H9 (cell line): ENCODE measurements at regions not wholly inside any gene's neighbourhood (a gene's known extent, or its start where the extent isn't known, plus 50 kb on each side); places are given as distances from the start of the nearest gene placed in this dataset.

Experiments used
- DNase-seq: peaks from one replicate; pipeline ENCODE4 v3.0.0-alpha.2; 2017
- H2AFZ ChIP-seq: one replicate; pipeline ENCODE4 v1.6.1; 2013; ENCODE audit warnings: mild to moderate bottlenecking, low read length, control low read depth, moderate library complexity
- H2AK5ac ChIP-seq: 2 replicates; pipeline ENCODE4 v1.6.1; 2013; ENCODE audit warnings: low read length, control low read depth, mixed read lengths; ENCODE audit not compliant: insufficient read length
- H2BK120ac ChIP-seq: one replicate; pipeline ENCODE4 v1.6.1; 2013; ENCODE audit warnings: low read depth, mild to moderate bottlenecking, low read length, control low read depth, inconsistent platforms; ENCODE audit not compliant: poor library complexity, severe bottlenecking
- H2BK12ac ChIP-seq: 2 replicates; pipeline ENCODE4 v1.6.1; 2013; ENCODE audit warnings: low read length, control low read depth, mixed read lengths, low read depth; ENCODE audit not compliant: insufficient read length
- H2BK15ac ChIP-seq: 2 replicates; pipeline ENCODE4 v1.6.1; 2013; ENCODE audit warnings: low read depth, low read length, control low read depth
- H2BK20ac ChIP-seq: one replicate; pipeline ENCODE4 v1.6.1; 2013; ENCODE audit warnings: low read depth, mild to moderate bottlenecking, low read length, control low read depth, inconsistent platforms; ENCODE audit not compliant: poor library complexity, severe bottlenecking
- H2BK5ac ChIP-seq: 2 replicates; pipeline ENCODE4 v1.6.1; 2013; ENCODE audit warnings: low read length, control low read depth, mixed read lengths; ENCODE audit not compliant: insufficient read length
- H3K14ac ChIP-seq: 2 replicates; pipeline ENCODE4 v1.6.1; 2013; ENCODE audit warnings: low read length, control low read depth; ENCODE audit not compliant: insufficient read depth
- H3K18ac ChIP-seq: 2 replicates; pipeline ENCODE4 v1.6.1; 2013; ENCODE audit warnings: low read depth, mild to moderate bottlenecking, mixed read lengths, low read length, control low read depth; ENCODE audit not compliant: insufficient read length
- H3K23ac ChIP-seq: 2 replicates; pipeline ENCODE4 v1.6.1; 2013; ENCODE audit warnings: low read length, control low read depth, mixed read lengths, low read depth; ENCODE audit not compliant: insufficient read length
- H3K23me2 ChIP-seq: 2 replicates; pipeline ENCODE4 v1.6.1; 2013; ENCODE audit warnings: low read depth, mild to moderate bottlenecking, mixed read lengths, low read length, control low read depth; ENCODE audit not compliant: insufficient read length, poor library complexity, severe bottlenecking
- H3K27ac ChIP-seq: 2 replicates; pipeline ENCODE4 v1.5.1; 2013; ENCODE audit warnings: low read length, control low read depth, mixed read lengths, low read depth; ENCODE audit not compliant: insufficient read length
- H3K27me3 ChIP-seq: 2 replicates; pipeline ENCODE4 v1.6.1; 2013; ENCODE audit warnings: low read length, control low read depth, inconsistent platforms; ENCODE audit not compliant: insufficient read depth
- H3K4ac ChIP-seq: 2 replicates; pipeline ENCODE4 v1.6.1; 2013; ENCODE audit warnings: low read depth, mild to moderate bottlenecking, control low read depth, inconsistent platforms, low read length, moderate library complexity
- H3K4me1 ChIP-seq: 2 replicates; pipeline ENCODE4 v1.6.1; 2013; ENCODE audit warnings: low read length, control low read depth, inconsistent platforms; ENCODE audit not compliant: insufficient read depth
- H3K4me2 ChIP-seq: 2 replicates; pipeline ENCODE4 v1.6.1; 2013; ENCODE audit warnings: low read length, control low read depth, mixed read lengths; ENCODE audit not compliant: insufficient read length, insufficient read depth
- H3K56ac ChIP-seq: 2 replicates; pipeline ENCODE4 v1.6.1; 2013; ENCODE audit warnings: low read depth, mild to moderate bottlenecking, mixed read lengths, low read length, control low read depth; ENCODE audit not compliant: insufficient read length
- H3K79me1 ChIP-seq: 2 replicates; pipeline ENCODE4 v1.6.1; 2013; ENCODE audit warnings: low read depth, mild to moderate bottlenecking, moderate library complexity, low read length, control low read depth, inconsistent platforms; ENCODE audit not compliant: insufficient read depth, poor library complexity, severe bottlenecking
- H3K79me2 ChIP-seq: 2 replicates; pipeline ENCODE4 v1.6.1; 2013; ENCODE audit warnings: low read length, control low read depth, inconsistent platforms; ENCODE audit not compliant: insufficient read depth
- H3K9ac ChIP-seq: 2 replicates; pipeline ENCODE4 v1.6.1; 2013; ENCODE audit warnings: low read length, control low read depth, mixed read lengths; ENCODE audit not compliant: insufficient read length; ENCODE audit errors: extremely low read depth
- H3K9me3 ChIP-seq: one replicate; pipeline ENCODE4 v1.6.1; 2013; ENCODE audit warnings: low read depth, low read length, inconsistent platforms; ENCODE audit not compliant: control insufficient read depth
- H3T11ph ChIP-seq: one replicate; pipeline ENCODE4 v1.6.1; 2013; ENCODE audit warnings: mild to moderate bottlenecking, low read length, control low read depth, inconsistent platforms
- H4K20me1 ChIP-seq: one replicate; pipeline ENCODE4 v1.6.1; 2013; ENCODE audit not compliant: control insufficient read depth, insufficient read length, insufficient read depth
- H4K5ac ChIP-seq: 2 replicates; pipeline ENCODE4 v1.6.1; 2013; ENCODE audit warnings: low read depth, mild to moderate bottlenecking, mixed read lengths, low read length, control low read depth; ENCODE audit not compliant: insufficient read length
- H4K8ac ChIP-seq: replicated peaks from 2 replicates; pipeline ENCODE4 v1.6.1; 2013; ENCODE audit warnings: low read length, control low read depth, mixed read lengths, low read depth; ENCODE audit not compliant: insufficient read length
- H4K91ac ChIP-seq: 2 replicates; pipeline ENCODE4 v1.6.1; 2013; ENCODE audit warnings: low read depth, mild to moderate bottlenecking, moderate library complexity, mixed read lengths, low read length, control low read depth; ENCODE audit not compliant: insufficient read length
- H3K27ac Mint-ChIP-seq, 3 experiments: 2 replicates in 2 of 3; 3 replicates in 1 of 3; pipeline ENCODE4 v1.8.0; 2020 to 2021; ENCODE audit warnings: mixed read lengths in 3 of 3, mild to moderate bottlenecking in 1 of 3, moderate library complexity in 1 of 3
- H3K27me3 Mint-ChIP-seq: 2 replicates; pipeline ENCODE4 v1.8.0; 2021; ENCODE audit warnings: low read depth, mild to moderate bottlenecking, moderate library complexity, mixed read lengths
- H3K36me3 Mint-ChIP-seq, 3 experiments: 2 replicates in 2 of 3; 3 replicates in 1 of 3; pipeline ENCODE4 v1.8.0; 2020 to 2021; ENCODE audit warnings: low read depth in 3 of 3, mixed read lengths in 3 of 3; ENCODE audit not compliant: insufficient read depth in 1 of 3
- H3K4me1 Mint-ChIP-seq, 2 experiments: 2 replicates each; pipeline ENCODE4 v1.8.0; 2020; ENCODE audit warnings: mixed read lengths in 2 of 2
- H3K4me3 Mint-ChIP-seq, 2 experiments: 2 replicates in 1 of 2; 3 replicates in 1 of 2; pipeline ENCODE4 v1.8.0; 2020 to 2021; ENCODE audit warnings: mild to moderate bottlenecking in 2 of 2, mixed read lengths in 2 of 2, moderate library complexity in 1 of 2
- H3K9me3 Mint-ChIP-seq, 2 experiments: 2 replicates in 1 of 2; 3 replicates in 1 of 2; pipeline ENCODE4 v1.8.0; 2020; ENCODE audit warnings: mild to moderate bottlenecking in 2 of 2, mixed read lengths in 2 of 2, moderate library complexity in 1 of 2
- CTCF ChIP-seq: fragments of 200-600 bp; sonication (generic); conservative IDR thresholded peaks from 3 replicates; pipeline ENCODE4 v1.8.0; 2021; ENCODE audit warnings: antibody characterized with exemption, mild to moderate bottlenecking
- WGBS: extraction: QIAGEN DNeasy Blood & Tissue Kit; methylation state at CpG from one replicate; pipeline ENCODE4 v1.1.7; 2013; ENCODE audit warnings: missing lambda C conversion rate, low lambda C conversion rate, mixed read lengths; ENCODE audit not compliant: insufficient read length; ENCODE audit errors: extremely low coverage; 5-methylcytosine and 5-hydroxymethylcytosine counted together

- Histone ChIP-seq H2BK12ac (no peak overlapping the region), H3K14ac (peak overlapping the region; percentile 13; the same call in 1 of the 2 replicates), H3K4me1 (no peaks in the 10 kb centered on the region; the same call in 1 of the 2 replicates), H4K91ac (no peak overlapping the region), H3K4ac (no peak overlapping the region), H3K27ac (no peak overlapping the region), H2BK5ac (no peak overlapping the region), H2BK15ac (no peak overlapping the region), H3K23me2 (peaks cover 3% of the 10 kb centered on the region), H4K8ac (no peak overlapping the region), H3K18ac (no peak overlapping the region), H3K56ac (no peak overlapping the region), H2AFZ (no peak overlapping the region), H3K23ac (no peak overlapping the region), H3K9ac (no peak overlapping the region), H3K79me2 (no peaks in the 10 kb centered on the region), H3K27me3 (no peaks in the 10 kb centered on the region; the same call in 1 of the 2 replicates), H4K20me1 (peaks cover 2% of the 10 kb centered on the region), H3K79me1 (no peaks in the 10 kb centered on the region), H2BK20ac (no peak overlapping the region), H2BK120ac (no peak overlapping the region), H2AK5ac (no peak overlapping the region), H4K5ac (no peak overlapping the region), H3T11ph (no peak overlapping the region), H3K4me2 (no peak overlapping the region), H3K9me3 (no peaks in the 10 kb centered on the region)
- no peak for TF ChIP-seq CTCF
- H3K9me3 Mint-ChIP-seq = no peaks in the 10 kb centered on the region; a peak in 1 of 5 replicates
- H3K4me1 Mint-ChIP-seq = peaks cover 13 to 17% of the 10 kb centered on the region in 2 experiments
- no peak overlapping the region for H3K27ac Mint-ChIP-seq
- H3K4me3 Mint-ChIP-seq = no peak overlapping the region
- no peaks in the 10 kb centered on the region for H3K36me3 Mint-ChIP-seq
- WGBS = no CpG with 5 or more reads among the region's 4 CpGs
- DNase-seq = no peak
- H3K27me3 Mint-ChIP-seq = peaks cover 15% of the 10 kb centered on the region
These were observed 329.2 kb upstream of the ZMIZ1 start for GRCh38 chr10:78739444-78740053.
